Endothelial cell of umbilical vein (primary cell): ENCODE measurements at regions not wholly inside any gene's neighbourhood (a gene's known extent, or its start where the extent isn't known, plus 50 kb on each side); places are given as distances from the start of the nearest gene placed in this dataset.

Experiments
- CTCF ChIP-seq, 2 donors: IDR thresholded peaks; 1 replicate in 1 of 2; 2 replicates in 1 of 2; pipeline ENCODE4 v1.5.1; 2011; ENCODE audit warnings: low read length in 2 of 2, mild to moderate bottlenecking in 2 of 2, moderate library complexity in 2 of 2, control low read depth in 1 of 2, inconsistent platforms in 1 of 2, low read depth in 1 of 2; ENCODE audit not compliant: insufficient read depth in 1 of 2; ENCODE audit errors: extremely low read depth in 1 of 2
- EZH2 ChIP-seq: IDR thresholded peaks from 2 replicates; pipeline ENCODE4 v1.6.1; 2012; ENCODE audit warnings: borderline replicate concordance, low read depth, mild to moderate bottlenecking, moderate library complexity, low read length, inconsistent platforms; ENCODE audit not compliant: severe bottlenecking
- GATA2 ChIP-seq: IDR thresholded peaks from 2 replicates; pipeline ENCODE4 v1.7.0; 2011; ENCODE audit warnings: low read depth, mild to moderate bottlenecking, moderate library complexity, mixed read lengths, low read length; ENCODE audit not compliant: insufficient read length, insufficient read depth
- MAX ChIP-seq: IDR thresholded peaks from 2 replicates; pipeline ENCODE4 v1.6.1; 2011; ENCODE audit not compliant: insufficient read depth, insufficient read length
- POLR2A ChIP-seq: IDR thresholded peaks from 2 replicates; pipeline ENCODE4 v1.6.1; 2012; ENCODE audit warnings: low read depth, mild to moderate bottlenecking, control low read depth, low read length

DNA sequence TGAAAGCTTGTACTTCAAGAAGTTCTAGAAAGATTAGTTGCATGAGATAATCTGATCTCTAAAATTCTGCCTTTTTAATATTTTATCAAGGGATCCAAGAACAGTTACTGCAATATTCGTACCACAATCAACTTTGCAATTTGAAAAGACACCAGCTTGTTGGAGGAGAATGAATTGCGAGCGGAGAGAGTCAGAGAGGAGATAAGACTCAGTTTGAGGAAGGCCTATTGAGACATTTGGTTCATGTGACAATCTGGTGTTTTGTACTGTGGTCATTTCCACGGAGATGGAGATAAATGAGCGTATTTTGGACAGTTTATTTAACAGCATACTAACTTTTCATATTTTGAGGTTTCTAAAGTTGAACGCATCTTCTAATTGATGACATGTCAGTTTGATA lies 1276.0 kb downstream of the EFNB2 start:
- no peak for TF ChIP-seq GATA2
- TF ChIP-seq POLR2A, result no peak
- no peak for TF ChIP-seq CTCF (IDR thresholded peaks at IDR 0.05; ENCODE audit: extremely low read depth in 1 of 2, insufficient read depth in 1 of 2, low read depth in 1 of 2, low read length in 2 of 2)
- TF ChIP-seq EZH2, result no peak
- TF ChIP-seq MAX, result no peak
